ENCODE measurements at regions not wholly inside any gene's neighbourhood (a gene's known extent, or its start where the extent isn't known, plus 50 kb on each side); places are given as distances from the start of the nearest gene placed in this dataset.
A peak's percentile ranks its signal among the peaks of the same experiment; 100 is the strongest.
"Not testable (repeated sequence)": the region's sequence is repeated elsewhere in the genome, so short reads cannot be mapped to it uniquely, and the experiment has no call there.

GRCh38 chr2:176777262-176777661, 435.3 kb upstream of the HNRNPA3 start:
- DNase-seq, result no peak

- no peak for DNase-seq
Observed at GRCh38 chr2:176779917-176780316, 432.7 kb upstream of the HNRNPA3 start.

GRCh38 chr2:176780348-176780747, 432.2 kb upstream of the HNRNPA3 start:
- no peak for DNase-seq

GRCh38 chr2:176781570-176782217, 430.9 kb upstream of the HNRNPA3 start:
- peak in 1 of 2 donors; percentile 19 for DNase-seq

- no peak for DNase-seq
Observed at GRCh38 chr2:176784633-176785200, 427.9 kb upstream of the HNRNPA3 start.

GRCh38 chr2:176789751-176790150, 422.8 kb upstream of the HNRNPA3 start:
- no peak for DNase-seq

GRCh38 chr2:176790468-176790867, 422.1 kb upstream of the HNRNPA3 start:
- DNase-seq, result no peak

GRCh38 chr2:176793792-176794191, 418.8 kb upstream of the HNRNPA3 start:
- DNase-seq, result no peak

GRCh38 chr2:176794392-176794791, 418.2 kb upstream of the HNRNPA3 start:
- no peak for DNase-seq

- no peak for DNase-seq
Observed at GRCh38 chr2:176795823-176796222, 416.8 kb upstream of the HNRNPA3 start.

GRCh38 chr2:176796677-176797076, 415.9 kb upstream of the HNRNPA3 start:
- not testable (repeated sequence) for DNase-seq

GRCh38 chr2:176804392-176804791, 408.2 kb upstream of the HNRNPA3 start:
- no peak for DNase-seq

- no peak for DNase-seq
Observed at GRCh38 chr2:176805345-176805744, 407.2 kb upstream of the HNRNPA3 start.

GRCh38 chr2:176812246-176812775, 400.3 kb upstream of the HNRNPA3 start:
- no peak for DNase-seq

GRCh38 chr2:176813156-176813555, 399.4 kb upstream of the HNRNPA3 start:
- DNase-seq, result no peak

GRCh38 chr2:176813621-176814049, 399.0 kb upstream of the HNRNPA3 start:
- no peak for DNase-seq

GRCh38 chr2:176814274-176814673, 398.3 kb upstream of the HNRNPA3 start:
- DNase-seq, result no peak

GRCh38 chr2:176814740-176815367, 397.7 kb upstream of the HNRNPA3 start:
- DNase-seq, result peak in 1 of 2 donors; percentile 51

GRCh38 chr2:176817061-176817565, 395.5 kb upstream of the HNRNPA3 start:
- no peak for DNase-seq

GRCh38 chr2:176818076-176818475, 394.5 kb upstream of the HNRNPA3 start:
- no peak for DNase-seq

GRCh38 chr2:176818617-176819016, 394.0 kb upstream of the HNRNPA3 start:
- no peak for DNase-seq

GRCh38 chr2:176819306-176819705, 393.3 kb upstream of the HNRNPA3 start:
- no peak for DNase-seq

GRCh38 chr2:176820371-176820932, 392.1 kb upstream of the HNRNPA3 start:
- no peak for DNase-seq

GRCh38 chr2:176821350-176821749, 391.2 kb upstream of the HNRNPA3 start:
- no peak for DNase-seq

All from CD4-positive, alpha-beta T cell treated with Interleukin-4 for 1 hour (primary cell).